ENCODE measurements at regions not wholly inside any gene's neighbourhood (a gene's known extent, or its start where the extent isn't known, plus 50 kb on each side); places are given as distances from the start of the nearest gene placed in this dataset.

DNA sequence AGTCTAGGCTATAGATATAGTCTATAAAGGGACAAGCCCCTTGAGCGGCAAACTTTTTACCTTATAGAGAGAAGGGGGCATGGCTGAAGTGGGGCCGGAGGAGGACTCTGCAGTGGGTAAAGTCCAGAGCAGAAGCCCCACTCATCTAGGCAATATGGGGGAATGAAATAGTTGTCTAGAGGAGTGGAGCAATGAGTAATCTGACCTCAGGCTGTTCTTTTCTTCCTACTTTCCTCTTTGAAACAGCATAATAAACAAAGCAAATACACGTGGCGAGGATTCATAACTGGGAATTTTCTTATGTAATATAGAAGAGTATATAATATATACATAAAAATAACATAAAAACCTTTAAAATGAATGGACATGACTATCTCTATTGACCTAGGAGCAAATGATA lies 546.4 kb upstream of the ZNF385D start:
- TF ChIP-seq EZH2 (IDR thresholded peaks at IDR 0.05) = no peak
- no peak for TF ChIP-seq POLR2AphosphoS5 (IDR thresholded peaks at IDR 0.05; ENCODE audit: borderline replicate concordance, low read depth, low read length)
- no peak for TF ChIP-seq FOXP2 (optimal IDR thresholded peaks at IDR 0.05; ENCODE audit: control extremely low read depth, extremely low read length, insufficient read depth)
- DNase-seq (ENCODE audit: low read depth, low spot score) = no peak
- Histone ChIP-seq H3K27ac (no peak overlapping the region), H3K4me3 (no peak overlapping the region), H3K9ac (ENCODE audit: insufficient read length) (no peak overlapping the region), H3K36me3 (ENCODE audit: insufficient read depth, low read length) (no peaks in the 10 kb centered on the region), H3K9me3 (ENCODE audit: low read depth, low read length) (no peaks in the 10 kb centered on the region)

DNA sequence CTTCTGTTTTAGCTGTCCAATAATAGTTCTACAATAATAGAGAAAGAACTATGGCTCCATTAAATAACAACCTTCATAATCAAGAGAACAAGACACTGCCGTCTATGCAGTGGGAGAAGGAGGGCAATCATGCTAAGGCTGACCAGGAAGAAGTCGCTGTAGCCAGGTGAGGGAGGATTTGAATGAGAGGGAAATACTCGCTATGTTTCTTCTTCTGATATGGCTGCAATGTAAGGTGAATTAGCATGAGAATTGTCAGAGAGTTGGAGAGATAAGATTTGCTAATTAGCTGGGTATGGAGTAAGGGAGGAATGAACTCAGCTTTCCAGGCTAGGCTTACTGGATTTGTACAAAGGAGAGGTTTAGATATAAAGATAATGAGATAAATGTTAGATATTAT lies 555.4 kb upstream of the ZNF385D start:
- Histone ChIP-seq H3K9ac (ENCODE audit: insufficient read length) (no peak overlapping the region), H3K27ac (no peak overlapping the region), H3K4me3 (no peak overlapping the region), H3K9me3 (ENCODE audit: low read depth, low read length) (no peaks in the 10 kb centered on the region), H3K36me3 (ENCODE audit: insufficient read depth, low read length) (no peaks in the 10 kb centered on the region)
- TF ChIP-seq FOXP2 (optimal IDR thresholded peaks at IDR 0.05; ENCODE audit: control extremely low read depth, extremely low read length, insufficient read depth) (no peak), POLR2AphosphoS5 (IDR thresholded peaks at IDR 0.05; ENCODE audit: borderline replicate concordance, low read depth, low read length) (no peak), EZH2 (IDR thresholded peaks at IDR 0.05) (no peak)
- no peak for DNase-seq (ENCODE audit: low read depth, low spot score)

DNA sequence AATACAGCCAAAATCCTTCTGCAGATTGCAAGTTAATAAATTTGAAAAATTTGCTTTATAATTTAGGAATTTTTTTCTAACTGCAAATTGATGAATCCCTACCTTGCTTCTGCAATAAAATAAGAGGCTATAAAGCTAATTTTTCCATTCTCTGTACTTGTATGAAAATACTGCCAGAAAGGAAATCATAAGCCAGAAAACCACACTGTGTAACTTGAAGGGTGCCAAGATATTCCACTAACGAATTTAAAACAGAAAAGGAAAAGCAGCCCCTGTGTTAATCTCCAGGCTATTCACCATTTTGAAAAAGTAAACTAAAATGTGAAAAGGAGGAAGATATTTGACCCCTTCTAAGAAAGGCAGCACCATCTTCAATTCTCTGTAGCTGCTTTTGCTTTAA lies 557.9 kb upstream of the ZNF385D start:
- Histone ChIP-seq H3K4me3 (no peak overlapping the region), H3K9me3 (ENCODE audit: low read depth, low read length) (no peaks in the 10 kb centered on the region)

DNA sequence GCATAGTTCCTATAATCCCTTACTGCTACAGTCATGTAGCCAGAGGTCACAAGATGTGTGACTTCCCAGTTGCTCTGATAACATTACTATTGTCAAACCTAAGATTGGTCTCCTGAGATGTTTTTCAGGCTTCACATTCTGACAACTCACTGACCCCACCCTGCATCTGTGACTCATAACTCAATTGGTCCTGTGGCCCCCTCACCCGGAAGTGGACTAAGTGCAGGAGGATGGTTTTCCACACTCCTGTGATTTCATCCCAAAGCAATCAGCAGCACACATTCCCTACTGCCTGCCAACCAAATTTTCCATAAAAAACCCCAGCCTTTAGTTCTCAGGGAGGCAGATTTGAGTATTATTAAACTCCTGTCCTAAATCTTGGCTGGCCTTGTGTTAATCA lies 564.9 kb upstream of the ZNF385D start:
- Histone ChIP-seq H3K4me3 (no peak overlapping the region), H3K9ac (ENCODE audit: insufficient read length) (no peak overlapping the region), H3K9me3 (ENCODE audit: low read depth, low read length) (no peaks in the 10 kb centered on the region), H3K36me3 (ENCODE audit: insufficient read depth, low read length) (no peaks in the 10 kb centered on the region), H3K27ac (no peak overlapping the region)
- no peak for DNase-seq (ENCODE audit: low read depth, low spot score)
- TF ChIP-seq POLR2AphosphoS5 (IDR thresholded peaks at IDR 0.05; ENCODE audit: borderline replicate concordance, low read depth, low read length) = no peak
- no peak for TF ChIP-seq EZH2 (IDR thresholded peaks at IDR 0.05)
- TF ChIP-seq FOXP2 (optimal IDR thresholded peaks at IDR 0.05; ENCODE audit: control extremely low read depth, extremely low read length, insufficient read depth) = no peak

More for the DNA sequence above, 557.9 kb upstream of the ZNF385D start:
- Histone ChIP-seq H3K9ac (ENCODE audit: insufficient read length) (no peak overlapping the region), H3K36me3 (ENCODE audit: insufficient read depth, low read length) (no peaks in the 10 kb centered on the region), H3K27ac (no peak overlapping the region)
- TF ChIP-seq FOXP2 (optimal IDR thresholded peaks at IDR 0.05; ENCODE audit: control extremely low read depth, extremely low read length, insufficient read depth) (no peak), POLR2AphosphoS5 (IDR thresholded peaks at IDR 0.05; ENCODE audit: borderline replicate concordance, low read depth, low read length) (no peak), EZH2 (IDR thresholded peaks at IDR 0.05) (no peak)
- no peak for DNase-seq (ENCODE audit: low read depth, low spot score)

DNA sequence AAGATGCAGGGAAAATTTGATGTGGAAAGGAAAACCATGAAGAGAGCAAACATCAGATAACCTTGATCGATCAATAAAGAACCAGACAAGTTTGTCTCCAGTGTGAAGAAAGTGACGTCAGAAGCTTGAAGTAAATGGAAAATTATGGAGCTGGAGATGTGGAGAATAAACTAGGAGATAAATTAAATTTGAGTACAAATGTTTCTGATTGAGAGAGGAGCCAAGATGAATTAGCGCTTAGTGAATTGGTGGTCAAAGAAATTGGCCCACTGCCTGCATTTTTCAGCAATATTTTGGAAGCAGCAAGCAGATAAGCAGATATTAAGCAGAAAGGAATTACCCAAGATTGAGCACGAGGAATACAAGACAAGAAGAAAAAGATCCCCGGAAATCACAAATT lies 567.3 kb upstream of the ZNF385D start:
- Histone ChIP-seq H3K27ac (no peak overlapping the region), H3K9ac (ENCODE audit: insufficient read length) (no peak overlapping the region), H3K9me3 (ENCODE audit: low read depth, low read length) (no peaks in the 10 kb centered on the region), H3K4me3 (no peak overlapping the region), H3K36me3 (ENCODE audit: insufficient read depth, low read length) (no peaks in the 10 kb centered on the region)
- TF ChIP-seq POLR2AphosphoS5 (IDR thresholded peaks at IDR 0.05; ENCODE audit: borderline replicate concordance, low read depth, low read length) (no peak), EZH2 (IDR thresholded peaks at IDR 0.05) (no peak), FOXP2 (optimal IDR thresholded peaks at IDR 0.05; ENCODE audit: control extremely low read depth, extremely low read length, insufficient read depth) (no peak)
- DNase-seq (ENCODE audit: low read depth, low spot score) = no peak

DNA sequence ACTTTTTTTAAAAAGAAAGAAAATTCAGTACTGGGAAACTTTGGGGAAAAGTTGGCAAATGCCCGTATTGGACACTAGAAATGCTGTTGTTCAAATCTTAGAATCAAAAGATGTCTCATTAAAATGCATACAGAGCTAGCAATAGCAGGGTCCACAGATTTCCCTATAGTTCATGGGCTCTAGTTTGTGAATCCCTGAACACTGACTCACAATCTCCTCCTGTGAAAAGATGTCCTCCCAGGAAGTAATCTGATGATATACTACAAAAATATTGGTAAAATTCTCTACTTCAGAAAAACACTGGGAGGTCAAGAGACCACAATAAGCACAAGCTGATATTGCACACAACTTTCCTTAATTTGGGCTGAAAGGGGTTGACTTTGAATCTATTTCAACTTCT lies 568.4 kb upstream of the ZNF385D start:
- no peak for DNase-seq (ENCODE audit: low read depth, low spot score)
- Histone ChIP-seq H3K36me3 (ENCODE audit: insufficient read depth, low read length) (no peaks in the 10 kb centered on the region), H3K27ac (no peak overlapping the region), H3K4me3 (no peak overlapping the region), H3K9ac (ENCODE audit: insufficient read length) (no peak overlapping the region), H3K9me3 (ENCODE audit: low read depth, low read length) (no peaks in the 10 kb centered on the region)
- TF ChIP-seq EZH2 (IDR thresholded peaks at IDR 0.05) (no peak), POLR2AphosphoS5 (IDR thresholded peaks at IDR 0.05; ENCODE audit: borderline replicate concordance, low read depth, low read length) (no peak), FOXP2 (optimal IDR thresholded peaks at IDR 0.05; ENCODE audit: control extremely low read depth, extremely low read length, insufficient read depth) (no peak)

DNA sequence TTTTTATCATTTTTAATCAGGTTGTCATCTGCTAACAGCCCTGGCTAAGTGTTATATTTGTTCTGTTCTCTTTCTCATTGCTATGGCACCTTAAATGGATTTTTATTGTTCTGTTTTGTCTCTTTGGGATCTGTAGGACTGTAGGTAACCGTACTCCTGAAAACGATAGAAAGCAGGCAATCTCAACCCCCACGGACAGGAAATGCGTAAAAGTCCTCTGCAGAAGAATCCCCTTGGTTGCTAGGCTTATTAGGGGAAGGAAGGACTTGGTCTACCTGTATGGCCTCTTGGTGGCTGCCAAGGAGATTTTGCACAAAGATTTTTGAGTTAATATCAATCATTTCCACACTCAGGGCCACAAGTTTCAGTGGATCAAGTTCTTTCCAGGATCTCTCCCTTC lies 571.9 kb upstream of the ZNF385D start:
- no peak overlapping the region for H3K27ac ChIP-seq
- H3K36me3 ChIP-seq (ENCODE audit: insufficient read depth, low read length) = no peaks in the 10 kb centered on the region

DNA sequence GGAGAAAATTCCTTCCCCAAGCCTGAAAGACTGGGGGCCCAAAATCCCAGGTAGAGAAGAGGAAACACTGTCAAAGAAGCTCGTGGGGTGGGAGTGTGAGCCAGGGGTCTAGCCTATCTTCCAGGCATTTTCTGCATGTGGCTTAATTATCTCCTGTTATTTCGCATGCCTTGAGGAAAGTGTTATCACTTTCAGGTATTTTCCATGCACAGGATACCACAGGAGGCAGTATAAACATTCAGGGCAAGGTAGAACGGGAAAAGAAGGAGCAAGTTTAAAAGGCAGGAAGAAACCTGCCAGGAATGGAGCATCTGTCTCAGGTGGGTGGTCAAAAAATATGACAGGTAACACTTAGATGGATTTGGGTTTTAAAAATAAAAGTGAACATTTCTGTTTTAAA lies 575.3 kb upstream of the ZNF385D start:
- H3K4me3 ChIP-seq = no peak overlapping the region
- no peaks in the 10 kb centered on the region for H3K36me3 ChIP-seq (ENCODE audit: insufficient read depth, low read length)
- no peak for DNase-seq (ENCODE audit: low read depth, low spot score)
- TF ChIP-seq POLR2AphosphoS5 (IDR thresholded peaks at IDR 0.05; ENCODE audit: borderline replicate concordance, low read depth, low read length) (no peak), FOXP2 (optimal IDR thresholded peaks at IDR 0.05; ENCODE audit: control extremely low read depth, extremely low read length, insufficient read depth) (no peak), EZH2 (IDR thresholded peaks at IDR 0.05) (no peak)
- H3K27ac ChIP-seq = no peak overlapping the region
- H3K9me3 ChIP-seq (ENCODE audit: low read depth, low read length) = no peaks in the 10 kb centered on the region
- no peak overlapping the region for H3K9ac ChIP-seq (ENCODE audit: insufficient read length)

More for the DNA sequence above, 571.9 kb upstream of the ZNF385D start:
- TF ChIP-seq POLR2AphosphoS5 (IDR thresholded peaks at IDR 0.05; ENCODE audit: borderline replicate concordance, low read depth, low read length) (no peak), EZH2 (IDR thresholded peaks at IDR 0.05) (no peak), FOXP2 (optimal IDR thresholded peaks at IDR 0.05; ENCODE audit: control extremely low read depth, extremely low read length, insufficient read depth) (no peak)
- DNase-seq (ENCODE audit: low read depth, low spot score) = no peak
- Histone ChIP-seq H3K9ac (ENCODE audit: insufficient read length) (no peak overlapping the region), H3K9me3 (ENCODE audit: low read depth, low read length) (no peaks in the 10 kb centered on the region), H3K4me3 (no peak overlapping the region)

DNA sequence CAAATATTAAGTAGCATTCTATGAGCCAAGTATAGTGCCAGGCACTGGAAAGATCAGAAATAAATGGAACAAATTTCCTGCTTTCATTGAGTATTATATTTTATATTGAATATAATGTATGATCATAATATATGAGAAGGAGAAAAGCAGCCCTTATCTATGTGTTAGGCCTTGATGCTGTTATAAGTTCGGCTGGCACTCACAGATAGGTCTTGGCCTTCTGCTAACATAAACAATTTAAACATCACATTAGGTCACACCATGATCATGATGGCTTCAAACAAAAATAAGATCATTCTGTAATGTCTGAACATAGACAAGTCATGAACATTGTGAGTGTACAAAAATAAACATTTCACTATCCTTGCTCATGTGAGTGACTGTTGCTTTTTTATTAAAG lies 584.0 kb upstream of the ZNF385D start:
- no peaks in the 10 kb centered on the region for H3K36me3 ChIP-seq (ENCODE audit: insufficient read depth, low read length)
- H3K27ac ChIP-seq = no peak overlapping the region
- no peak overlapping the region for H3K4me3 ChIP-seq
- no peak overlapping the region for H3K9ac ChIP-seq (ENCODE audit: insufficient read length)
- no peak for DNase-seq (ENCODE audit: low read depth, low spot score)
- TF ChIP-seq FOXP2 (optimal IDR thresholded peaks at IDR 0.05; ENCODE audit: control extremely low read depth, extremely low read length, insufficient read depth) = no peak
- no peaks in the 10 kb centered on the region for H3K9me3 ChIP-seq (ENCODE audit: low read depth, low read length)

All from SK-N-MC (cell line).